Thoracic aorta (tissue), 2 donors: ENCODE measurements at regions not wholly inside any gene's neighbourhood (a gene's known extent, or its start where the extent isn't known, plus 50 kb on each side); places are given as distances from the start of the nearest gene placed in this dataset.

Experiments
- ATAC-seq: fragments of 150-250 bp; one replicate; pipeline ENCODE4 v1.8.0; 2017; ENCODE audit warnings: low read depth; ENCODE audit not compliant: insufficient number of reproducible peaks, low FRiP score
- DNase-seq: peaks from one replicate; pipeline ENCODE4 v3.0.0-alpha.2; 2020; ENCODE audit warnings: low spot score
- H3K27ac ChIP-seq, 2 donors: fragments of 200-600 bp; sonication (generic); 1 replicate in 1 of 2; 2 replicates in 1 of 2; pipeline ENCODE4 v1.5.1; 2016; ENCODE audit warnings: mild to moderate bottlenecking in 2 of 2, moderate library complexity in 2 of 2
- H3K27me3 ChIP-seq: fragments of 200-600 bp; sonication (generic); replicated peaks from 2 replicates; pipeline ENCODE4 v1.6.0; 2016; ENCODE audit warnings: mild to moderate bottlenecking; ENCODE audit not compliant: insufficient read depth
- H3K36me3 ChIP-seq: fragments of 200-600 bp; sonication (generic); one replicate; pipeline ENCODE4 v1.5.1; 2016
- H3K4me1 ChIP-seq, 2 donors: fragments of 200-600 bp; sonication (generic); 1 replicate in 1 of 2; 2 replicates in 1 of 2; pipeline versions ENCODE4 v1.5.1 to v1.6.0; 2016; ENCODE audit warnings: low read depth in 2 of 2, mild to moderate bottlenecking in 1 of 2; ENCODE audit not compliant: control insufficient read depth in 1 of 2
- H3K4me3 ChIP-seq: fragments of 200-600 bp; sonication (generic); 2 replicates; pipeline ENCODE4 v1.5.1; 2016; ENCODE audit warnings: mild to moderate bottlenecking
- H3K9me3 ChIP-seq: fragments of 200-600 bp; sonication (generic); 2 replicates; pipeline ENCODE4 v1.5.1; 2016
- CTCF ChIP-seq: fragments of 200-600 bp; sonication (generic); IDR thresholded peaks from one replicate; pipeline ENCODE4 v1.5.1; 2019; ENCODE audit warnings: antibody characterized with exemption

GRCh38 chr7:70913924-70914323 is 218.0 kb upstream of the GALNT17 start:
- Histone ChIP-seq H3K36me3 (no peaks in the 10 kb centered on the region), H3K4me3 (no peak overlapping the region), H3K9me3 (no peaks in the 10 kb centered on the region), H3K27ac (no peak overlapping the region), H3K27me3 (no peaks in the 10 kb centered on the region), H3K4me1 (no peaks in the 10 kb centered on the region)
- DNase-seq (no peak), ATAC-seq (no peak)
- TF ChIP-seq CTCF: no peak

- H3K36me3 ChIP-seq: no peaks in the 10 kb centered on the region
- DNase-seq: no peak
- no peaks in the 10 kb centered on the region for H3K27me3 ChIP-seq
- H3K4me1 ChIP-seq: no peaks in the 10 kb centered on the region
- no peak for TF ChIP-seq CTCF
- H3K27ac ChIP-seq: no peak overlapping the region
- no peaks in the 10 kb centered on the region for H3K9me3 ChIP-seq
- no peak for ATAC-seq
- no peak overlapping the region for H3K4me3 ChIP-seq
These were observed 216.9 kb upstream of the GALNT17 start for GRCh38 chr7:70915067-70915466.

GRCh38 chr7:70919481-70920073 is 212.4 kb upstream of the GALNT17 start:
- no peak for DNase-seq

GRCh38 chr7:70920876-70921275 is 211.1 kb upstream of the GALNT17 start:
- Histone ChIP-seq H3K4me1 (no peaks in the 10 kb centered on the region), H3K27ac (no peak overlapping the region), H3K36me3 (no peaks in the 10 kb centered on the region), H3K9me3 (no peaks in the 10 kb centered on the region), H3K27me3 (no peaks in the 10 kb centered on the region), H3K4me3 (no peak overlapping the region)
- DNase-seq (no peak), ATAC-seq (no peak)
- TF ChIP-seq CTCF: no peak

More at GRCh38 chr7:70919481-70920073, 212.4 kb upstream of the GALNT17 start:
- ATAC-seq: no peak
- Histone ChIP-seq H3K27ac (no peak overlapping the region), H3K4me3 (no peak overlapping the region), H3K27me3 (no peaks in the 10 kb centered on the region), H3K36me3 (no peaks in the 10 kb centered on the region), H3K4me1 (no peaks in the 10 kb centered on the region), H3K9me3 (no peaks in the 10 kb centered on the region)
- TF ChIP-seq CTCF: no peak

GRCh38 chr7:70923181-70923845 is 208.6 kb upstream of the GALNT17 start:
- Histone ChIP-seq H3K27ac (no peak overlapping the region), H3K36me3 (no peaks in the 10 kb centered on the region), H3K4me1 (no peaks in the 10 kb centered on the region), H3K4me3 (no peak overlapping the region), H3K9me3 (no peaks in the 10 kb centered on the region), H3K27me3 (no peaks in the 10 kb centered on the region)
- no peak for DNase-seq
- no peak for ATAC-seq
- no peak for TF ChIP-seq CTCF
